Panc1 (cell line): ENCODE measurements at regions not wholly inside any gene's neighbourhood (a gene's known extent, or its start where the extent isn't known, plus 50 kb on each side); places are given as distances from the start of the nearest gene placed in this dataset.

Source experiments
- ATAC-seq: fragments of 200-7000 bp; cut with Tn5 transposase; 2 replicates; pipeline ENCODE4 v1.9.1; 2020; ENCODE audit warnings: mild to moderate bottlenecking, moderate library complexity
- BruUV-seq: library from RNA; stranded (reverse); fragments of 400-500 nt; replicated peaks from 2 replicates; lab custom pipeline; 2021; lab: Mats Ljungman, UMichigan
- CTCF ChIA-PET: fragments of 300-600 bp; sonication (Branson Sonifier 250); formaldehyde crosslinking; loops from one replicate; lab custom pipeline; 2022; ENCODE audit warnings: antibody characterized with exemption; lab: Charles Lee
- POLR2A ChIA-PET: fragments of 300-600 bp; sonication (Branson Sonifier 250); formaldehyde crosslinking; loops from one replicate; lab custom pipeline; 2022; ENCODE audit warnings: antibody characterized with exemption; lab: Charles Lee
- DNase-seq: peaks from one replicate; pipeline ENCODE4 v3.0.0-alpha.2; 2010; ENCODE audit warnings: low read depth, low spot score
- H3K27ac ChIP-seq: 2 replicates; pipeline ENCODE4 v1.5.1; 2011; ENCODE audit warnings: mild to moderate bottlenecking, low read length, inconsistent platforms
- H3K27me3 ChIP-seq: fragments of 200-500 bp; sonication (Bioruptor generic); 2 replicates; pipeline ENCODE4 v1.6.0; 2014; ENCODE audit warnings: low read length, inconsistent platforms; ENCODE audit not compliant: control insufficient read depth, insufficient read depth
- H3K36me3 ChIP-seq: fragments of 200-500 bp; sonication (Bioruptor generic); 2 replicates; pipeline ENCODE4 v1.5.1; 2014; ENCODE audit warnings: inconsistent platforms, mild to moderate bottlenecking, low read length, moderate library complexity; ENCODE audit not compliant: control insufficient read depth, insufficient read depth
- H3K4me1 ChIP-seq: 2 replicates; pipeline ENCODE4 v1.5.1; 2011; ENCODE audit warnings: inconsistent platforms, mild to moderate bottlenecking, low read length, moderate library complexity; ENCODE audit not compliant: control insufficient read depth, insufficient read depth
- H3K4me3 ChIP-seq, 2 experiments: 2 replicates each; pipeline ENCODE4 v1.5.1; 2011 to 2012; ENCODE audit warnings: low read depth in 2 of 2, low read length in 2 of 2, mild to moderate bottlenecking in 2 of 2, inconsistent platforms in 1 of 2, moderate library complexity in 1 of 2
- H3K9me3 ChIP-seq: fragments of 200-500 bp; sonication (Bioruptor generic); 2 replicates; pipeline ENCODE4 v1.5.1; 2014; ENCODE audit warnings: low read depth, mild to moderate bottlenecking, inconsistent platforms, low read length, moderate library complexity; ENCODE audit not compliant: control insufficient read depth, insufficient read depth
- POLR2AphosphoS5 ChIP-seq: IDR thresholded peaks from 2 replicates; pipeline ENCODE4 v1.6.1; 2012; ENCODE audit warnings: mild to moderate bottlenecking, low read depth, low read length, moderate library complexity
- SIN3A ChIP-seq: IDR thresholded peaks from 2 replicates; pipeline ENCODE4 v1.6.1; 2012; ENCODE audit warnings: low read depth, mild to moderate bottlenecking, low read length, moderate library complexity, borderline replicate concordance; ENCODE audit not compliant: insufficient read depth
- TCF7L2 ChIP-seq: IDR thresholded peaks from 2 replicates; pipeline ENCODE4 v1.6.1; 2011; ENCODE audit warnings: mild to moderate bottlenecking, low read depth, low read length, inconsistent platforms
- in situ Hi-C: cut with HindIII; loops from 2 replicates; pipeline ENCODE4 v1.10.0; 2016; ENCODE audit warnings: low sequenced_read_pairs, low pct_unique_long_range_greater_than_20kb
- intact Hi-C: fragments of 100-400 bp; cut with micrococcal nuclease; formaldehyde crosslinking; loops from one replicate; pipeline ENCODE4 v1.10.0; 2022; ENCODE audit not compliant: unreplicated experiment
- TF ChIP-seq, protein P1 (sequence below): fragments of 450-650 bp; IDR thresholded peaks from 2 replicates; pipeline ENCODE4 v1.5.1; 2017; ENCODE audit warnings: mild to moderate bottlenecking
- TF ChIP-seq, protein P2 (sequence below), 2 experiments: IDR thresholded peaks; 2 replicates each; pipeline ENCODE4 v1.6.1; 2011 to 2012; ENCODE audit warnings: low read depth in 2 of 2, control low read depth in 1 of 2, low read length in 1 of 2, mild to moderate bottlenecking in 1 of 2, moderate library complexity in 1 of 2; ENCODE audit not compliant: insufficient read depth in 1 of 2

DNA sequence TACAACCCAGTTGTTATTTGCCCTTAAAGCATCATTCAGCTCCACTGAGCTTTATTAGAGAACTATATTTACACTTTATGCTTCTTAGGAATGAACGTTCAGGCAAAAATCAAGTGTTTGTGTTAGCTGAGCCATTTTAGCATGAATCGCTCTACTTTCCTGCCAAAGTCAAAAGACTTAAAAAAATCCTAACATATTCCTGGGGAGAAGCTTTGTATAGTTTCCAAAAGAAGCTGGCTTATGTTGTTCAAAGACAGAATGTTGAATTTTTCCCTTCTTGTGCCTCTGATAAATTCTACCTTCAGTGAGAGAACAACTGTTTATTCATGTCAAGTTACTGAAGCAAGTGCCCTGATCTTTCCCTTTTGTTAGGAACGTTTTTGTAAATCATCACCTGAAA, 771.5 kb upstream of the HS3ST1 start:
- Histone ChIP-seq H3K4me1 (no peaks in the 10 kb centered on the region), H3K4me3 (no peak overlapping the region), H3K27me3 (no peaks in the 10 kb centered on the region), H3K36me3 (no peaks in the 10 kb centered on the region), H3K9me3 (no peaks in the 10 kb centered on the region), H3K27ac (no peak overlapping the region)
- DNase-seq, result no peak
- CTCF ChIA-PET, result no interaction called here
- POLR2A ChIA-PET, result no interaction called here
- no TSS peak for BruUV-seq
- ATAC-seq, result no peak
- in situ Hi-C loops, result no loop called here
- no peak for TF ChIP-seq TCF7L2
- TF ChIP-seq SIN3A, result no peak
- TF ChIP-seq, protein P1, sequence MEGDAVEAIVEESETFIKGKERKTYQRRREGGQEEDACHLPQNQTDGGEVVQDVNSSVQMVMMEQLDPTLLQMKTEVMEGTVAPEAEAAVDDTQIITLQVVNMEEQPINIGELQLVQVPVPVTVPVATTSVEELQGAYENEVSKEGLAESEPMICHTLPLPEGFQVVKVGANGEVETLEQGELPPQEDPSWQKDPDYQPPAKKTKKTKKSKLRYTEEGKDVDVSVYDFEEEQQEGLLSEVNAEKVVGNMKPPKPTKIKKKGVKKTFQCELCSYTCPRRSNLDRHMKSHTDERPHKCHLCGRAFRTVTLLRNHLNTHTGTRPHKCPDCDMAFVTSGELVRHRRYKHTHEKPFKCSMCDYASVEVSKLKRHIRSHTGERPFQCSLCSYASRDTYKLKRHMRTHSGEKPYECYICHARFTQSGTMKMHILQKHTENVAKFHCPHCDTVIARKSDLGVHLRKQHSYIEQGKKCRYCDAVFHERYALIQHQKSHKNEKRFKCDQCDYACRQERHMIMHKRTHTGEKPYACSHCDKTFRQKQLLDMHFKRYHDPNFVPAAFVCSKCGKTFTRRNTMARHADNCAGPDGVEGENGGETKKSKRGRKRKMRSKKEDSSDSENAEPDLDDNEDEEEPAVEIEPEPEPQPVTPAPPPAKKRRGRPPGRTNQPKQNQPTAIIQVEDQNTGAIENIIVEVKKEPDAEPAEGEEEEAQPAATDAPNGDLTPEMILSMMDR, result no peak
- TF ChIP-seq, protein P2, sequence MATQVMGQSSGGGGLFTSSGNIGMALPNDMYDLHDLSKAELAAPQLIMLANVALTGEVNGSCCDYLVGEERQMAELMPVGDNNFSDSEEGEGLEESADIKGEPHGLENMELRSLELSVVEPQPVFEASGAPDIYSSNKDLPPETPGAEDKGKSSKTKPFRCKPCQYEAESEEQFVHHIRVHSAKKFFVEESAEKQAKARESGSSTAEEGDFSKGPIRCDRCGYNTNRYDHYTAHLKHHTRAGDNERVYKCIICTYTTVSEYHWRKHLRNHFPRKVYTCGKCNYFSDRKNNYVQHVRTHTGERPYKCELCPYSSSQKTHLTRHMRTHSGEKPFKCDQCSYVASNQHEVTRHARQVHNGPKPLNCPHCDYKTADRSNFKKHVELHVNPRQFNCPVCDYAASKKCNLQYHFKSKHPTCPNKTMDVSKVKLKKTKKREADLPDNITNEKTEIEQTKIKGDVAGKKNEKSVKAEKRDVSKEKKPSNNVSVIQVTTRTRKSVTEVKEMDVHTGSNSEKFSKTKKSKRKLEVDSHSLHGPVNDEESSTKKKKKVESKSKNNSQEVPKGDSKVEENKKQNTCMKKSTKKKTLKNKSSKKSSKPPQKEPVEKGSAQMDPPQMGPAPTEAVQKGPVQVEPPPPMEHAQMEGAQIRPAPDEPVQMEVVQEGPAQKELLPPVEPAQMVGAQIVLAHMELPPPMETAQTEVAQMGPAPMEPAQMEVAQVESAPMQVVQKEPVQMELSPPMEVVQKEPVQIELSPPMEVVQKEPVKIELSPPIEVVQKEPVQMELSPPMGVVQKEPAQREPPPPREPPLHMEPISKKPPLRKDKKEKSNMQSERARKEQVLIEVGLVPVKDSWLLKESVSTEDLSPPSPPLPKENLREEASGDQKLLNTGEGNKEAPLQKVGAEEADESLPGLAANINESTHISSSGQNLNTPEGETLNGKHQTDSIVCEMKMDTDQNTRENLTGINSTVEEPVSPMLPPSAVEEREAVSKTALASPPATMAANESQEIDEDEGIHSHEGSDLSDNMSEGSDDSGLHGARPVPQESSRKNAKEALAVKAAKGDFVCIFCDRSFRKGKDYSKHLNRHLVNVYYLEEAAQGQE (IDR thresholded peaks at IDR 0.05; ENCODE audit: insufficient read depth in 1 of 2, low read depth in 2 of 2, low read length in 1 of 2), result no peak
- TF ChIP-seq POLR2AphosphoS5, result no peak
- intact Hi-C loops, result no loop called here

DNA sequence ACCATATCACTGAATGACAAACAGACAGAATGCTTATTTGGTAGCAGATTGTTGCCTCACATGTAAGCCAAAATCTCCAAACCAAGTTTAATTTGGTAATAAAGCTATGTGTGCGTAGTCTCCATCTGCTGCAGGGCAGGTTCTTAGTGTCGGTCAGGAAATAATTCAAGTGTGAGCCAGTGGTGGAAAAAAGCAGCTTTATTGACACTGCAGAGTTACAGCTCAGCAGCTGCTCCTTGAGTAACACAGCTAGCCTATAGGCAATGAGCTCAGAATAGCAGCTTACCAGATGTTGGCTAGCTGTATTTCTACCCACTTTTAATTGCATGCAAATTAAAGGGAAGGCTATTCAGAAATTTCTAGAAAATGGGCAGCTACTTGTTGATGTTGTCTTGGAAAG, 757.8 kb upstream of the HS3ST1 start:
- POLR2A ChIA-PET, result no interaction called here

More for the DNA sequence above, 757.8 kb upstream of the HS3ST1 start:
- no peaks in the 10 kb centered on the region for H3K36me3 ChIP-seq
- ATAC-seq (no peak), DNase-seq (no peak)
- no peaks in the 10 kb centered on the region for H3K4me1 ChIP-seq
- BruUV-seq, result no TSS peak
- H3K27me3 ChIP-seq, result no peaks in the 10 kb centered on the region
- intact Hi-C loops (no loop called here), in situ Hi-C loops (no loop called here)
- TF ChIP-seq, protein P1, result no peak
- no peak for TF ChIP-seq SIN3A
- TF ChIP-seq, protein P2 (IDR thresholded peaks at IDR 0.05; ENCODE audit: insufficient read depth in 1 of 2, low read depth in 2 of 2, low read length in 1 of 2), result no peak
- TF ChIP-seq POLR2AphosphoS5, result no peak
- no peak for TF ChIP-seq TCF7L2
- H3K9me3 ChIP-seq, result no peaks in the 10 kb centered on the region
- H3K4me3 ChIP-seq, result no peak overlapping the region
- CTCF ChIA-PET, result no interaction called here
- H3K27ac ChIP-seq, result no peak overlapping the region
